ENCODE measurements at regions not wholly inside any gene's neighbourhood (a gene's known extent, or its start where the extent isn't known, plus 50 kb on each side); places are given as distances from the start of the nearest gene placed in this dataset.

DNA sequence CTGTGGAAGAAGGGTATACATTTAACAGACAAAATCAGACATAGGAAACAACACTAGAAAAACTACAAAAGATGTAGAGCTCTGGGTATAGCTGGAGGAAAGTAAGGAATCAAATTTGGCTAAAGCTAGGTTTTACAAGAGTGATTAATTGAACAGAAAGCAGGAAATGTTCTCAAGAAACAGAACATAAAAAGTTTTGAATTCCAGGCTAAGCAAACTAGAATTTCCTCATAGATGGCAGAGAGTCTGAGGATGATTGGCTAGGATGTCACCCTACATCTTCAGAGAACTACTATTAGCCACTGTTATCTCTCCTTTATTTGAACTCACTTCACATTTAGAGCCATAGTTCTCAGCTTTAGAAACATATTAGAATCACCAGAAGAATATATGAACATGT lies 502.1 kb upstream of the PAPPA start:
- TF ChIP-seq CTCF (IDR thresholded peaks at IDR 0.05) (no peak), POLR2A (IDR thresholded peaks at IDR 0.05) (no peak), EP300 (IDR thresholded peaks at IDR 0.05) (no peak)
